Stimulated activated naive CD8-positive, alpha-beta T cell treated with anti-CD3 and anti-CD28 coated beads, Interleukin-15, Interleukin-2, amounts not matched to agents 100 U/mL and 50 U/mL, for 24 hours (primary cell): ENCODE measurements at regions not wholly inside any gene's neighbourhood (a gene's known extent, or its start where the extent isn't known, plus 50 kb on each side); places are given as distances from the start of the nearest gene placed in this dataset.
A peak's percentile ranks its signal among the peaks of the same experiment; 100 is the strongest.

ENCODE experiments used
- ATAC-seq: fragments of 150-1000 bp; cut with Tn5 transposase; one replicate; pipeline ENCODE4 v1.10.0; 2021
- DNase-seq: peaks from one replicate; pipeline ENCODE4 v3.0.0; 2021

- no peak for DNase-seq
- ATAC-seq, result no peak
Observed at GRCh38 chr9:78566521-78566920, 269.6 kb downstream of the PSAT1 start.

GRCh38 chr9:78566948-78567675 lies 270.2 kb downstream of the PSAT1 start:
- ATAC-seq (no peak), DNase-seq (no peak)

GRCh38 chr9:78567693-78568092 lies 270.8 kb downstream of the PSAT1 start:
- ATAC-seq, result no peak
- no peak for DNase-seq

- no peak for ATAC-seq
- DNase-seq, result no peak
Observed at GRCh38 chr9:78568774-78569173, 271.8 kb downstream of the PSAT1 start.

GRCh38 chr9:78572266-78572665 lies 275.3 kb downstream of the PSAT1 start:
- DNase-seq, result no peak
- no peak for ATAC-seq

- ATAC-seq (no peak), DNase-seq (no peak)
Observed at GRCh38 chr9:78573205-78573604, 276.3 kb downstream of the PSAT1 start.

- DNase-seq (no peak), ATAC-seq (no peak)
Observed at GRCh38 chr9:78573669-78574068, 276.7 kb downstream of the PSAT1 start.

GRCh38 chr9:78574354-78575045 lies 277.6 kb downstream of the PSAT1 start:
- ATAC-seq (no peak), DNase-seq (no peak)

- DNase-seq (no peak), ATAC-seq (no peak)
Observed at GRCh38 chr9:78575081-78575480, 278.2 kb downstream of the PSAT1 start.

- DNase-seq, result no peak
Observed at GRCh38 chr9:78575771-78576170, 278.8 kb downstream of the PSAT1 start.

GRCh38 chr9:78577156-78577906 lies 280.4 kb downstream of the PSAT1 start:
- ATAC-seq (no peak), DNase-seq (no peak)

More at GRCh38 chr9:78575771-78576170, 278.8 kb downstream of the PSAT1 start:
- ATAC-seq, result no peak

- DNase-seq (no peak), ATAC-seq (no peak)
Observed at GRCh38 chr9:78578072-78578471, 281.1 kb downstream of the PSAT1 start.

- ATAC-seq, result no peak
- DNase-seq, result no peak
Observed at GRCh38 chr9:78582821-78583220, 285.9 kb downstream of the PSAT1 start.

- no peak for DNase-seq
- no peak for ATAC-seq
Observed at GRCh38 chr9:78584589-78584988, 287.7 kb downstream of the PSAT1 start.

GRCh38 chr9:78585909-78586308 lies 289.0 kb downstream of the PSAT1 start:
- ATAC-seq, result no peak
- no peak for DNase-seq

GRCh38 chr9:78590068-78590467 lies 293.1 kb downstream of the PSAT1 start:
- DNase-seq, result no peak
- ATAC-seq, result no peak

- ATAC-seq, result no peak
- DNase-seq, result no peak
Observed at GRCh38 chr9:78592811-78593210, 295.9 kb downstream of the PSAT1 start.

GRCh38 chr9:78595200-78595945 lies 298.4 kb downstream of the PSAT1 start:
- ATAC-seq, result no peak
- no peak for DNase-seq

GRCh38 chr9:78596346-78596745 lies 299.4 kb downstream of the PSAT1 start:
- DNase-seq, result no peak
- no peak for ATAC-seq

GRCh38 chr9:78598120-78598519 lies 301.2 kb downstream of the PSAT1 start:
- no peak for DNase-seq
- ATAC-seq, result no peak

- DNase-seq (no peak), ATAC-seq (no peak)
Observed at GRCh38 chr9:78599926-78600325, 303.0 kb downstream of the PSAT1 start.

- ATAC-seq (no peak), DNase-seq (peak; percentile 21)
Observed at GRCh38 chr9:78601957-78602565, 305.1 kb downstream of the PSAT1 start.
